ENCODE measurements at regions not wholly inside any gene's neighbourhood (a gene's known extent, or its start where the extent isn't known, plus 50 kb on each side); places are given as distances from the start of the nearest gene placed in this dataset.

GRCh38 chr3:27885641-27886040 lies 163.5 kb upstream of the EOMES start:
- CTCF ChIA-PET (ENCODE audit: unreplicated experiment): no interaction called here

GRCh38 chr3:27888562-27888961 lies 166.4 kb upstream of the EOMES start:
- no peaks in the 10 kb centered on the region for H3K4me1 ChIP-seq (ENCODE audit: insufficient read depth, low read length, poor library complexity, severe bottlenecking)
- TF ChIP-seq CTCF (conservative IDR thresholded peaks at IDR 0.05; ENCODE audit: low read length): no peak
- H3K27ac ChIP-seq (ENCODE audit: low read depth, low read length, poor library complexity, severe bottlenecking): no peak overlapping the region
- no peaks in the 10 kb centered on the region for H3K79me2 ChIP-seq (ENCODE audit: insufficient read depth, low read depth, low read length)
- H3K4me3 ChIP-seq (ENCODE audit: low read depth, low read length, poor library complexity, severe bottlenecking): no peak overlapping the region
- no peak for DNase-seq (ENCODE audit: low spot score)
- H3K36me3 ChIP-seq (ENCODE audit: insufficient read depth, low read length): no peaks in the 10 kb centered on the region
- POLR2A ChIA-PET: interaction anchor here (0.7 kb wide), 1 partner anchor 9 kb away, joined by 3 read pairs; no protein-coding TSS in a partner anchor
- H4K20me1 ChIP-seq (ENCODE audit: insufficient read depth, low read length): no peaks in the 10 kb centered on the region
- no TSS peak for BruUV-seq (replicated peaks)
- no peaks in the 10 kb centered on the region for H3K9me3 ChIP-seq (ENCODE audit: low read length)
- H3K9me2 ChIP-seq (ENCODE audit: insufficient read depth, low read length): no peaks in the 10 kb centered on the region
- intact Hi-C loops (cut with micrococcal nuclease; ENCODE audit: unreplicated experiment): no loop called here
- CTCF ChIA-PET (ENCODE audit: unreplicated experiment): no interaction called here
- no peak overlapping the region for H3K4me2 ChIP-seq (ENCODE audit: low read length)
- H2AFZ ChIP-seq (ENCODE audit: low read length): no peak overlapping the region

More at GRCh38 chr3:27885641-27886040, 163.5 kb upstream of the EOMES start:
- H3K4me1 ChIP-seq (ENCODE audit: insufficient read depth, low read length, poor library complexity, severe bottlenecking): no peaks in the 10 kb centered on the region
- TF ChIP-seq EZH2phosphoT487 (IDR thresholded peaks at IDR 0.05; ENCODE audit: borderline replicate concordance, low read depth, low read length): no peak
- no peak for TF ChIP-seq CTCF (conservative IDR thresholded peaks at IDR 0.05; ENCODE audit: low read length)
- no peaks in the 10 kb centered on the region for H3K9me2 ChIP-seq (ENCODE audit: insufficient read depth, low read length)
- H3K79me2 ChIP-seq (ENCODE audit: insufficient read depth, low read depth, low read length): no peaks in the 10 kb centered on the region
- H3K4me3 ChIP-seq (ENCODE audit: low read depth, low read length, poor library complexity, severe bottlenecking): no peak overlapping the region
- no peaks in the 10 kb centered on the region for H4K20me1 ChIP-seq (ENCODE audit: insufficient read depth, low read length)
- H3K9me3 ChIP-seq (ENCODE audit: low read length): no peaks in the 10 kb centered on the region
- BruUV-seq (replicated peaks): no TSS peak
- H3K4me2 ChIP-seq (ENCODE audit: low read length): no peak overlapping the region
- no peaks in the 10 kb centered on the region for H3K36me3 ChIP-seq (ENCODE audit: insufficient read depth, low read length)
- POLR2A ChIA-PET: interaction anchor here (0.8 to 1.0 kb wide), 2 partner anchors 19 to 612 kb away, joined by 3 read pairs; no protein-coding TSS in a partner anchor
- DNase-seq (ENCODE audit: low spot score): no peak
- intact Hi-C loops (cut with micrococcal nuclease; ENCODE audit: unreplicated experiment): no loop called here
- H3K27ac ChIP-seq (ENCODE audit: low read depth, low read length, poor library complexity, severe bottlenecking): no peak overlapping the region
- H2AFZ ChIP-seq (ENCODE audit: low read length): no peak overlapping the region

- intact Hi-C loops (cut with micrococcal nuclease; ENCODE audit: unreplicated experiment): no loop called here
- no peak overlapping the region for H3K27ac ChIP-seq (ENCODE audit: low read depth, low read length, poor library complexity, severe bottlenecking)
- no peak overlapping the region for H3K4me2 ChIP-seq (ENCODE audit: low read length)
- no peak for DNase-seq (ENCODE audit: low spot score)
- H3K9me3 ChIP-seq (ENCODE audit: low read length): no peaks in the 10 kb centered on the region
- H3K4me3 ChIP-seq (ENCODE audit: low read depth, low read length, poor library complexity, severe bottlenecking): no peak overlapping the region
- H3K9me2 ChIP-seq (ENCODE audit: insufficient read depth, low read length): no peaks in the 10 kb centered on the region
- CTCF ChIA-PET (ENCODE audit: unreplicated experiment): no interaction called here
- TF ChIP-seq CTCF (conservative IDR thresholded peaks at IDR 0.05; ENCODE audit: low read length): no peak
- no peak for TF ChIP-seq EZH2phosphoT487 (IDR thresholded peaks at IDR 0.05; ENCODE audit: borderline replicate concordance, low read depth, low read length)
- no peak overlapping the region for H2AFZ ChIP-seq (ENCODE audit: low read length)
- H3K4me1 ChIP-seq (ENCODE audit: insufficient read depth, low read length, poor library complexity, severe bottlenecking): no peaks in the 10 kb centered on the region
- H3K79me2 ChIP-seq (ENCODE audit: insufficient read depth, low read depth, low read length): no peaks in the 10 kb centered on the region
- no TSS peak for BruUV-seq (replicated peaks)
- H3K36me3 ChIP-seq (ENCODE audit: insufficient read depth, low read length): no peaks in the 10 kb centered on the region
- no peaks in the 10 kb centered on the region for H4K20me1 ChIP-seq (ENCODE audit: insufficient read depth, low read length)
- POLR2A ChIA-PET: no interaction called here
Measured at GRCh38 chr3:27889745-27890144, 167.6 kb upstream of the EOMES start.
